AG09309 (cell line): ENCODE measurements at regions not wholly inside any gene's neighbourhood (a gene's known extent, or its start where the extent isn't known, plus 50 kb on each side); places are given as distances from the start of the nearest gene placed in this dataset.
A peak's percentile ranks its signal among the peaks of the same experiment; 100 is the strongest.

Experiments
- DNase-seq: peaks from one replicate; pipeline ENCODE4 v3.0.0-alpha.2; 2010; ENCODE audit warnings: low read depth
- H3K4me3 ChIP-seq: 2 replicates; pipeline ENCODE4 v1.5.1; 2011; ENCODE audit warnings: mild to moderate bottlenecking, low read depth, low read length, moderate library complexity; ENCODE audit not compliant: control insufficient read depth
- CTCF ChIP-seq: IDR thresholded peaks from 2 replicates; pipeline ENCODE4 v1.5.1; 2011; ENCODE audit warnings: mild to moderate bottlenecking, low read depth, low read length, inconsistent platforms; ENCODE audit not compliant: insufficient read depth, control insufficient read depth; ENCODE audit errors: missing control alignments

- no peak for DNase-seq
- no peak overlapping the region for H3K4me3 ChIP-seq
- TF ChIP-seq CTCF, result no peak
Observed at GRCh38 chr4:27206009-27206408, 345.4 kb downstream of the STIM2 start.

- H3K4me3 ChIP-seq, result no peak overlapping the region
- no peak for DNase-seq
- no peak for TF ChIP-seq CTCF
Observed at GRCh38 chr4:27210956-27211355, 350.3 kb downstream of the STIM2 start.

- DNase-seq, result no peak
- TF ChIP-seq CTCF, result no peak
- H3K4me3 ChIP-seq, result no peak overlapping the region
Observed at GRCh38 chr4:27214010-27214409, 353.4 kb downstream of the STIM2 start.

GRCh38 chr4:27215220-27215826 is 354.7 kb downstream of the STIM2 start:
- DNase-seq, result no peak
- no peak for TF ChIP-seq CTCF
- no peak overlapping the region for H3K4me3 ChIP-seq

GRCh38 chr4:27217261-27217769 is 356.7 kb downstream of the STIM2 start:
- peak; percentile 51 for DNase-seq
- TF ChIP-seq CTCF, result no peak
- peak overlapping the region; percentile 22 for H3K4me3 ChIP-seq

- peak overlapping the region; percentile 16 for H3K4me3 ChIP-seq
- TF ChIP-seq CTCF, result no peak
- DNase-seq, result no peak
Observed at GRCh38 chr4:27218013-27218412, 357.4 kb downstream of the STIM2 start.
